Type B pancreatic cell (in vitro differentiated cells): ENCODE measurements at regions not wholly inside any gene's neighbourhood (a gene's known extent, or its start where the extent isn't known, plus 50 kb on each side); places are given as distances from the start of the nearest gene placed in this dataset.

ENCODE experiments used
- DNase-seq: peaks from one replicate; pipeline ENCODE4 v3.0.0; 2021; ENCODE audit warnings: mixed read lengths; ENCODE audit not compliant: unreplicated experiment; ENCODE audit errors: extremely low spot score
- H3K27ac Mint-ChIP-seq: 2 replicates; pipeline ENCODE4 v1.8.0; 2021; ENCODE audit warnings: mild to moderate bottlenecking, mixed read lengths
- H3K27me3 Mint-ChIP-seq: 2 replicates; pipeline ENCODE4 v1.8.0; 2021; ENCODE audit warnings: mixed read lengths
- H3K36me3 Mint-ChIP-seq: 2 replicates; pipeline ENCODE4 v1.8.0; 2021; ENCODE audit warnings: mixed read lengths
- H3K4me1 Mint-ChIP-seq: one replicate; pipeline ENCODE4 v1.8.0; 2021; ENCODE audit warnings: mixed read lengths; ENCODE audit not compliant: unreplicated experiment
- H3K4me3 Mint-ChIP-seq: 2 replicates; pipeline ENCODE4 v1.8.0; 2021; ENCODE audit warnings: mild to moderate bottlenecking, mixed read lengths
- H3K9me3 Mint-ChIP-seq: 2 replicates; pipeline ENCODE4 v1.8.0; 2021; ENCODE audit warnings: mixed read lengths
- CTCF ChIP-seq: fragments of 200-600 bp; sonication (generic); conservative IDR thresholded peaks from 2 replicates; pipeline ENCODE4 v1.5.0; 2021; ENCODE audit warnings: antibody characterized with exemption, mild to moderate bottlenecking

- Mint-ChIP-seq H3K36me3 (no peaks in the 10 kb centered on the region), H3K4me3 (no peak overlapping the region), H3K27ac (no peak overlapping the region), H3K9me3 (no peaks in the 10 kb centered on the region), H3K4me1 (peaks cover 5% of the 10 kb centered on the region), H3K27me3 (no peaks in the 10 kb centered on the region)
- no peak for DNase-seq
- no peak for TF ChIP-seq CTCF
Observed at GRCh38 chr1:193421487-193421886, 235.1 kb upstream of the B3GALT2 start.

GRCh38 chr1:193419295-193419694 lies 232.9 kb upstream of the B3GALT2 start:
- no peak for TF ChIP-seq CTCF
- no peak overlapping the region for H3K4me3 Mint-ChIP-seq
- no peak overlapping the region for H3K27ac Mint-ChIP-seq
- H3K9me3 Mint-ChIP-seq: no peaks in the 10 kb centered on the region
- peaks cover 5% of the 10 kb centered on the region for H3K4me1 Mint-ChIP-seq
- H3K36me3 Mint-ChIP-seq: no peaks in the 10 kb centered on the region
- no peaks in the 10 kb centered on the region for H3K27me3 Mint-ChIP-seq
- no peak for DNase-seq

- no peaks in the 10 kb centered on the region for H3K36me3 Mint-ChIP-seq
- H3K9me3 Mint-ChIP-seq: no peaks in the 10 kb centered on the region
- H3K27ac Mint-ChIP-seq: no peak overlapping the region
- no peak for TF ChIP-seq CTCF
- no peak overlapping the region for H3K4me3 Mint-ChIP-seq
- DNase-seq: no peak
- no peaks in the 10 kb centered on the region for H3K27me3 Mint-ChIP-seq
- peaks cover 5% of the 10 kb centered on the region for H3K4me1 Mint-ChIP-seq
Observed at GRCh38 chr1:193418745-193419058, 232.3 kb upstream of the B3GALT2 start.

GRCh38 chr1:193417945-193418744 lies 231.7 kb upstream of the B3GALT2 start:
- Mint-ChIP-seq H3K4me3 (no peak overlapping the region), H3K4me1 (peaks cover 5% of the 10 kb centered on the region), H3K9me3 (peaks cover 4% of the 10 kb centered on the region), H3K27me3 (no peaks in the 10 kb centered on the region), H3K27ac (no peak overlapping the region), H3K36me3 (no peaks in the 10 kb centered on the region)
- DNase-seq: no peak
- no peak for TF ChIP-seq CTCF

GRCh38 chr1:193417403-193417802 lies 231.0 kb upstream of the B3GALT2 start:
- H3K36me3 Mint-ChIP-seq: no peaks in the 10 kb centered on the region
- peaks cover 6% of the 10 kb centered on the region for H3K9me3 Mint-ChIP-seq
- no peak for DNase-seq
- H3K27me3 Mint-ChIP-seq: no peaks in the 10 kb centered on the region
- H3K27ac Mint-ChIP-seq: no peak overlapping the region
- H3K4me1 Mint-ChIP-seq: peaks cover 5% of the 10 kb centered on the region
- no peak overlapping the region for H3K4me3 Mint-ChIP-seq
- TF ChIP-seq CTCF: no peak
